ENCODE measurements at regions not wholly inside any gene's neighbourhood (a gene's known extent, or its start where the extent isn't known, plus 50 kb on each side); places are given as distances from the start of the nearest gene placed in this dataset.

GRCh38 chrX:98501426-98501825, 1617.7 kb downstream of the RPA4 start (continued):
- TF ChIP-seq ARID3A (IDR thresholded peaks at IDR 0.05; ENCODE audit: borderline replicate concordance, low read depth, low read length): no peak

GRCh38 chrX:98506907-98507306, 1623.2 kb downstream of the RPA4 start:
- Histone ChIP-seq H4K20me1 (replicated peaks; ENCODE audit: control insufficient read depth, insufficient read depth, low read length) (no peaks in the 10 kb centered on the region), H3K4me1 (replicated peaks in 1 of 2; ENCODE audit: control insufficient read depth in 2 of 2, insufficient read depth in 2 of 2, low read length in 2 of 2) (no peaks in the 10 kb centered on the region), H3K9me3 (replicated peaks; ENCODE audit: control insufficient read depth, insufficient read depth, low read depth, low read length) (no peaks in the 10 kb centered on the region), H3K27ac (ENCODE audit: extremely low read depth, low read depth, low read length) (no peak overlapping the region), H3K9ac (ENCODE audit: insufficient read depth in 1 of 2, low read depth in 2 of 2, low read length in 2 of 2) (no peak overlapping the region), H3K27me3 (ENCODE audit: control insufficient read depth in 2 of 2, insufficient read depth in 2 of 2, low read length in 2 of 2) (no peaks in the 10 kb centered on the region), H3K4me2 (ENCODE audit: insufficient read depth, low read length) (no peak overlapping the region), H3K9me1 (ENCODE audit: control insufficient read depth, insufficient read depth, low read length) (no peaks in the 10 kb centered on the region), H3K36me3 (ENCODE audit: control insufficient read depth, insufficient read depth, low read length) (no peaks in the 10 kb centered on the region), H3K4me3 (no peak overlapping the region), H2AFZ (ENCODE audit: low read depth, low read length) (no peak overlapping the region), H3K79me2 (ENCODE audit: control insufficient read depth, insufficient read depth, low read length) (no peaks in the 10 kb centered on the region)
- intact Hi-C loops (cut with micrococcal nuclease) (no loop called here), in situ Hi-C loops (cut with MboI) (no loop called here)
- FAIRE-seq (no peak), DNase-seq (ENCODE audit: extremely low read depth in 1 of 4, low spot score in 3 of 4) (no peak), ATAC-seq (no peak)
- BruUV-seq (replicated peaks): no TSS peak
- ChIA-PET CTCF (ENCODE audit: low intra/inter-chr PET ratio) (no interaction called here), POLR2A (no interaction called here)
- 0% methylated on average over 1 of the region's 1 CpG for WGBS (ENCODE audit: insufficient coverage, low coverage, missing lambda C conversion rate)
- TF ChIP-seq PYGO2 (tag; IDR thresholded peaks at IDR 0.05) (no peak), NR2C2 (CRISPR knock-in tag; IDR thresholded peaks at IDR 0.05) (no peak), NR2C2 (tag; IDR thresholded peaks at IDR 0.05) (no peak), SRF (CRISPR knock-in tag; IDR thresholded peaks at IDR 0.05) (no peak), ATF7 (IDR thresholded peaks at IDR 0.05) (no peak), MTF1 (CRISPR knock-in tag; IDR thresholded peaks at IDR 0.05; ENCODE audit: borderline replicate concordance) (no peak), BCL6 (CRISPR knock-in tag; IDR thresholded peaks at IDR 0.05) (no peak), RB1 (IDR thresholded peaks at IDR 0.05; ENCODE audit: low read depth) (no peak), ZNF507 (tag; conservative IDR thresholded peaks at IDR 0.05) (no peak), TEAD1 (CRISPR knock-in tag; IDR thresholded peaks at IDR 0.05) (no peak), ZBTB49 (CRISPR knock-in tag; IDR thresholded peaks at IDR 0.05; ENCODE audit: borderline replicate concordance) (no peak), CSDE1 (IDR thresholded peaks at IDR 0.05) (no peak)
